Tibial artery (tissue), 4 donors: ENCODE measurements at regions not wholly inside any gene's neighbourhood (a gene's known extent, or its start where the extent isn't known, plus 50 kb on each side); places are given as distances from the start of the nearest gene placed in this dataset.

Experiments used
- DNase-seq, 2 donors: peaks; one replicate each; pipeline ENCODE4 v3.0.0-alpha.2; 2019
- H3K27ac ChIP-seq, 2 donors: fragments of 200-600 bp; sonication (generic) in 1 of 2; 1 replicate in 1 of 2; 2 replicates in 1 of 2; pipeline ENCODE4 v1.5.1; 2018 to 2019; ENCODE audit warnings: mild to moderate bottlenecking in 1 of 2
- H3K27me3 ChIP-seq, 2 donors: fragments of 200-600 bp; sonication (generic) in 1 of 2; one replicate each; pipeline versions ENCODE4 v1.5.1 to v1.6.0; 2016 to 2019
- H3K36me3 ChIP-seq, 3 donors: fragments of 200-600 bp; sonication (generic) in 2 of 3; one replicate each; pipeline ENCODE4 v1.5.1; 2016 to 2019; ENCODE audit warnings: mild to moderate bottlenecking in 2 of 3
- H3K4me1 ChIP-seq, 4 donors: fragments of 200-600 bp; sonication (generic) in 2 of 4; 1 replicate in 3 of 4; 2 replicates in 1 of 4; pipeline ENCODE4 v1.5.1; 2016 to 2019
- H3K4me3 ChIP-seq, 2 donors: fragments of 200-600 bp; sonication (generic) in 1 of 2; 1 replicate in 1 of 2; 2 replicates in 1 of 2; pipeline ENCODE4 v1.5.1; 2018 to 2019; ENCODE audit warnings: mild to moderate bottlenecking in 2 of 2
- H3K9me3 ChIP-seq, 3 donors: fragments of 200-600 bp; sonication (generic) in 1 of 3; one replicate each; pipeline ENCODE4 v1.5.1; 2016 to 2019
- intact Hi-C: fragments of 100-400 bp; cut with DNase I; formaldehyde crosslinking; loops from one replicate; pipeline ENCODE4 v1.15.0; 2023; ENCODE audit warnings: low total_unique reads
- TF ChIP-seq, protein P1 (sequence below), 2 experiments: fragments of 200-600 bp in 1 of 2; fragments of 450-650 bp in 1 of 2; IDR thresholded peaks; one replicate each; pipeline ENCODE4 v1.5.1; 2017 to 2019; ENCODE audit warnings: antibody characterized with exemption in 2 of 2, mild to moderate bottlenecking in 1 of 2, moderate library complexity in 1 of 2

DNA sequence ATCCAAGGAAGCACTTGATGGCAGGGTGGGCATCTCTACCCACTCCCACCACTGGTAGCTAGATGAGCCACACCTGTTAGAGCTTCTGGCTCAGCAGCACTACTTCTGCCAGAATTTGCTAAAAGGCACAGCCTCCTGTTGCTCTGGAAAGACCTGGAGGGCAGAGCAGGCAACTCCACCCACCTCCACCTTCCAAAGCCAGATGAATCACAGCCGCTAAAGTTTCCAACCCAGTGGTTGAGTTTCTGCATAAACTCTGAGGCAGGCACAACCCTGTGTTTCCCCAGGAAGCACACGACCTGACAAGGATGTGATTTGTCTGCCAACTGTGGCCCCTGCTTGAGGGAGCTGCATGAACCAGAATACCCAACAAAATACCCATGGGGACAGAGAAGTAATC, 111.6 kb upstream of the GCFC2 start:
- TF ChIP-seq, protein P1, sequence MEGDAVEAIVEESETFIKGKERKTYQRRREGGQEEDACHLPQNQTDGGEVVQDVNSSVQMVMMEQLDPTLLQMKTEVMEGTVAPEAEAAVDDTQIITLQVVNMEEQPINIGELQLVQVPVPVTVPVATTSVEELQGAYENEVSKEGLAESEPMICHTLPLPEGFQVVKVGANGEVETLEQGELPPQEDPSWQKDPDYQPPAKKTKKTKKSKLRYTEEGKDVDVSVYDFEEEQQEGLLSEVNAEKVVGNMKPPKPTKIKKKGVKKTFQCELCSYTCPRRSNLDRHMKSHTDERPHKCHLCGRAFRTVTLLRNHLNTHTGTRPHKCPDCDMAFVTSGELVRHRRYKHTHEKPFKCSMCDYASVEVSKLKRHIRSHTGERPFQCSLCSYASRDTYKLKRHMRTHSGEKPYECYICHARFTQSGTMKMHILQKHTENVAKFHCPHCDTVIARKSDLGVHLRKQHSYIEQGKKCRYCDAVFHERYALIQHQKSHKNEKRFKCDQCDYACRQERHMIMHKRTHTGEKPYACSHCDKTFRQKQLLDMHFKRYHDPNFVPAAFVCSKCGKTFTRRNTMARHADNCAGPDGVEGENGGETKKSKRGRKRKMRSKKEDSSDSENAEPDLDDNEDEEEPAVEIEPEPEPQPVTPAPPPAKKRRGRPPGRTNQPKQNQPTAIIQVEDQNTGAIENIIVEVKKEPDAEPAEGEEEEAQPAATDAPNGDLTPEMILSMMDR (IDR thresholded peaks at IDR 0.05), result no peak
- Histone ChIP-seq H3K27ac (no peak overlapping the region), H3K4me3 (no peak overlapping the region), H3K9me3 (peaks cover 0 to 4% (median 0%) of the 10 kb centered on the region in 3 donors), H3K4me1 (no peaks in the 10 kb centered on the region), H3K27me3 (no peaks in the 10 kb centered on the region), H3K36me3 (no peaks in the 10 kb centered on the region)
- intact Hi-C loops, result no loop called here
- DNase-seq, result no peak

DNA sequence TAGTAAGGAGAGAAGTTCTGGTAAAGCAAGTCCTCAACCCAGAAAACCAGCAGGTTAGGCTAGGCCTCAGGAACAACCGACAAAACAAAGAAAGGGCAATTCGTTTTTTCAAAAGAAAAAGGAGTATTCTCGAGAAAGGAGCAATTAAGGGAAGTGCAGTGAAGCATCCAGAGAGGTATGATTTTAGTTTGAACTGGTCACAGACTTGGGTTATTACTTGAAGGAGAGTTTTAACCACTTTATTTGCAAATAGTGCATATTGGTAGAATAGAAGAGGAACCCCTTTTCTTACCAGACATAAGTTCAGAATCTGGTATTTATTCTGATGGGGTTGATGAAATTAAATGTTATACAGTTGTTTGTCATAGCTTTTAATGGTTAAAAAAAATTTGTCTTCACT, 110.0 kb upstream of the GCFC2 start:
- TF ChIP-seq, protein P1 (IDR thresholded peaks at IDR 0.05), result no peak
- no peak for DNase-seq
- H3K9me3 ChIP-seq, result peaks cover 0 to 4% (median 0%) of the 10 kb centered on the region in 3 donors
- no peak overlapping the region for H3K27ac ChIP-seq
- H3K27me3 ChIP-seq, result no peaks in the 10 kb centered on the region
- H3K4me3 ChIP-seq, result no peak overlapping the region
- no peaks in the 10 kb centered on the region for H3K4me1 ChIP-seq
- no peaks in the 10 kb centered on the region for H3K36me3 ChIP-seq
- intact Hi-C loops, result no loop called here

DNA sequence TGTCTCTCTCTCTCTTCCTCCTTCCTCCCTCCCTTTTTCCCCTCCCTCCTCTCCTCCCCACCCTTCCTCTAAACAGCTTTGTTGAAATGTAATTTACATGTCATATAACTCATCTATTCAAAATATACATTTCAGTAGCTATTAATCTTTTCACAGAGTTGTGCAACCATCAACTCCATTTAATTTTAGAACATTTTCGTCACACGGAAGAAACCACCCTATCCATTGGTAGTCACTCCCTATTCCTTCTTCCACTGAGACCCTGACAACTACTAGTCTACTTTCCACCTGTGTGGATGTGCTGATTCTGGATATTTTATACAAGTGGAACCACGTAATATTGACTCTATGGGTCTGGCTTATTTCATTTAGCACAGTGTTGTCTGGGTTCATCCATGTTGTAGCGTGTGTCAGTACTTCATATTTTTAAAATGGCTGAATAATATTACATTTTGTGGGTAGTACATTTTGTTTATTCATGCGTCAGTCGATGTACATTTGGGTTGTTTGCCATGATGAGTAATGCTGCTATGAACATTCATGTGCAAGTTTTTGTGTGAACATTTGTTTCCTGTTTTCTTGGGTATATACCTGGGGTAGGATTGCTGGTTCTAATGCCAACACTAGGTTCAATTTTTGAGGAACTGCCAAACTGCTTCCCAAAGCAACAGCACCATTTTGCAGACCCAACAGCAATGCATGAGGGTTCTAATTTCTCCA, 100.1 kb upstream of the GCFC2 start:
- Histone ChIP-seq H3K9me3 (no peaks in the 10 kb centered on the region), H3K27ac (no peak overlapping the region), H3K4me1 (no peaks in the 10 kb centered on the region), H3K4me3 (no peak overlapping the region), H3K27me3 (no peaks in the 10 kb centered on the region), H3K36me3 (no peaks in the 10 kb centered on the region)
- no peak for DNase-seq
- intact Hi-C loops, result no loop called here
- TF ChIP-seq, protein P1 (IDR thresholded peaks at IDR 0.05), result no peak

DNA sequence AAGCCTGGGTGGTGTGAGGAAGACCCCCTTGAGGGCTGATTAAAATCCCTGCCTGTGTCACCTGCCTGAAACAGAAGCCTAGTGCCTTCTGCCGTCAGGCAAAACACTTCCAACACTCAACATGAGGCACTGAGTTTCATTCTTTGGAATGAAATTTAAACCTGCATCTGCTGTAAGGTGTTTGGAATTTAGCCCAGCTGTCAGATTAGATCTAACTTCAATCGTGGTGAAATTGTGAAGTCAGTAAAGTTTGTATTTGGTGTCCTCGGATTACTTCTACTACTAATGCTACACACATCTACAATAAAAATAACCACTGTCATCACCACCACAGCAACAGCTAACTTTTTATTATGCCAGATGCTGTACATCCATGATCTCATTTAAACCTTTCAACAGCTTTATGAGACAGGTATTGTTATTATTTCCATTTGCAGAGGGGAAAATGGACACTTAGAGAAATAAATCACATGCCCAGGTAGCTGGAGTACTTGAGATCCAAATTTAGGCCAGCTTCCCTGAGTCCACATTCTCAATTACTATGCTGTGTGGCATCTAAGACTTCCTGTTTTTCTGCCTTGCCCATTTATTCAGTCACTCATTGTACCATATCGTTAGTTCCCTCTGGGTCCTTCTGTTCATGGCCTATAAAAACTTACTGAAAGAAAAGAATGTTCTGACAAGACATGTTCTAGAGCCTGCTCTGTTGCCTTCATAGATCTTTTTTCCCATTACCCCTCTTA, 98.2 kb upstream of the GCFC2 start:
- no peaks in the 10 kb centered on the region for H3K4me1 ChIP-seq

DNA sequence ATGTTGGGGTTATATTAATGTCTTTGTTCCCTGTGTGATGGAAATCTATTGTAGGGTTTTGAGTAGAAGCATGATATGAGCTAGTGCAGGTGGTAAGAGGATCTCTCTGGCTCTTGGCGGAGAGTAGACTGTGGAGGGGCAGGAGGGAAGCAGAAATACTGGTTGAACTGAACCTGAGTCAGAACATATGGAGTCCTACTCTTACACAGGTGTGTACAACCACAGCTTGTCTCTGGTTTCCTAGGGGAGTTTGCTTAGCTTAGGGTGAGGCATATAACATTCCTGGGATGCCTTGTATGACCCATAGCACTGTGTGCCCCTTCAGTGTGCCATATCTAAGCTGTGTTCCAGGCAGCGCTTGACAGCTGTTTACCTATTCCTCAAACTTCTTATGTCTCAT, 97.3 kb upstream of the GCFC2 start:
- TF ChIP-seq, protein P1 (IDR thresholded peaks at IDR 0.05), result no peak
- Histone ChIP-seq H3K4me3 (no peak overlapping the region), H3K4me1 (no peaks in the 10 kb centered on the region), H3K27me3 (no peaks in the 10 kb centered on the region), H3K9me3 (no peaks in the 10 kb centered on the region), H3K36me3 (no peaks in the 10 kb centered on the region), H3K27ac (no peak overlapping the region)
- intact Hi-C loops, result no loop called here
- no peak for DNase-seq

More for the DNA sequence above, 98.2 kb upstream of the GCFC2 start:
- H3K4me3 ChIP-seq, result no peak overlapping the region
- no peaks in the 10 kb centered on the region for H3K9me3 ChIP-seq
- H3K27me3 ChIP-seq, result no peaks in the 10 kb centered on the region
- no peak overlapping the region for H3K27ac ChIP-seq
- no peak for DNase-seq
- TF ChIP-seq, protein P1 (IDR thresholded peaks at IDR 0.05), result no peak
- no peaks in the 10 kb centered on the region for H3K36me3 ChIP-seq
- intact Hi-C loops, result no loop called here
